ENCODE measurements at regions not wholly inside any gene's neighbourhood (a gene's known extent, or its start where the extent isn't known, plus 50 kb on each side); places are given as distances from the start of the nearest gene placed in this dataset.
"Not testable (repeated sequence)": the region's sequence is repeated elsewhere in the genome, so short reads cannot be mapped to it uniquely, and the experiment has no call there.

DNA sequence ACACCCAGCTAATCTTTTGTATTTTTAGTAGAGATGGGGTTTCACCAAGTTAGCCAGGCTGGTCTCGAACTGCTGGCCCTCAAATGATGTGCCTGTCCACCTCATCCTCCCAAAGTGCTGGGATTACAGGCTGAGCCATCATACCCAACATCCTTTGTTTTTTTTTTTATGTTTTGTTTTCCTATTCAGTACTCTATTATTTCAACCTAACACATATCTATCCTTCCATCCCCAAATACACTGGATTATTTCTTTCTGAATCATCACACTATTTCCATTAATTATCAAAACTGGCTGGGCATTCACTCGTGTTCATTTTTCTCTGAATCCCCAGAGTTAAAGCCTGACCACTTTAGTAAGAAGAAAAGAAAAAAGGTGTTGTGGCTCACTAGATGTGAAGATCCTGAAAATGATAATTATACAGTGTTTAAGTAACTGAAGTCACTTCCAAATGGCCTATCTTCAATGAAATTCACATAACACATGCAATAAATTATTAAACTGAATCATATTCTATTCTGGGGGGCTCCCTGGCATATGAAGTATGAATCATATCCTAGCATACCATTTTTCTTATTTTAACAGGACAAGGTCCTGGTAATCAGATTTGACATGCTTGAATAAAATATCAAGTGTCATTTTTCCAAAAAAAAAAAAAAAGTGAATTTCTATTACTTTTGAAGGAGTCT is 1754.2 kb downstream of the BRINP3 start:
- no peak overlapping the region for H3K27ac ChIP-seq (ENCODE audit: low read length)
- H3K79me2 ChIP-seq (ENCODE audit: low read length), result no peaks in the 10 kb centered on the region
- H3K4me1 ChIP-seq (ENCODE audit: low read length), result no peaks in the 10 kb centered on the region
- H3K36me3 ChIP-seq (replicated peaks; ENCODE audit: low read depth, low read length), result no peaks in the 10 kb centered on the region
- no peak overlapping the region for H3K4me2 ChIP-seq (ENCODE audit: low read length)
- H2AFZ ChIP-seq (ENCODE audit: low read depth, low read length), result no peak overlapping the region
- H3K4me3 ChIP-seq (ENCODE audit: low read length), result no peak overlapping the region
- H3K9me3 ChIP-seq (ENCODE audit: insufficient read depth, low read length), result no peaks in the 10 kb centered on the region
- no peak for TF ChIP-seq EZH2phosphoT487 (IDR thresholded peaks at IDR 0.05; ENCODE audit: low read depth)
- TF ChIP-seq, protein P1, sequence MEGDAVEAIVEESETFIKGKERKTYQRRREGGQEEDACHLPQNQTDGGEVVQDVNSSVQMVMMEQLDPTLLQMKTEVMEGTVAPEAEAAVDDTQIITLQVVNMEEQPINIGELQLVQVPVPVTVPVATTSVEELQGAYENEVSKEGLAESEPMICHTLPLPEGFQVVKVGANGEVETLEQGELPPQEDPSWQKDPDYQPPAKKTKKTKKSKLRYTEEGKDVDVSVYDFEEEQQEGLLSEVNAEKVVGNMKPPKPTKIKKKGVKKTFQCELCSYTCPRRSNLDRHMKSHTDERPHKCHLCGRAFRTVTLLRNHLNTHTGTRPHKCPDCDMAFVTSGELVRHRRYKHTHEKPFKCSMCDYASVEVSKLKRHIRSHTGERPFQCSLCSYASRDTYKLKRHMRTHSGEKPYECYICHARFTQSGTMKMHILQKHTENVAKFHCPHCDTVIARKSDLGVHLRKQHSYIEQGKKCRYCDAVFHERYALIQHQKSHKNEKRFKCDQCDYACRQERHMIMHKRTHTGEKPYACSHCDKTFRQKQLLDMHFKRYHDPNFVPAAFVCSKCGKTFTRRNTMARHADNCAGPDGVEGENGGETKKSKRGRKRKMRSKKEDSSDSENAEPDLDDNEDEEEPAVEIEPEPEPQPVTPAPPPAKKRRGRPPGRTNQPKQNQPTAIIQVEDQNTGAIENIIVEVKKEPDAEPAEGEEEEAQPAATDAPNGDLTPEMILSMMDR (IDR thresholded peaks at IDR 0.05; ENCODE audit: low read depth, low read length), result no peak
- no peak overlapping the region for H3K9ac ChIP-seq (ENCODE audit: low read length)
- no peaks in the 10 kb centered on the region for H4K20me1 ChIP-seq (ENCODE audit: insufficient read depth, low read length)
- no peaks in the 10 kb centered on the region for H3K27me3 ChIP-seq (ENCODE audit: low read depth, low read length)

DNA sequence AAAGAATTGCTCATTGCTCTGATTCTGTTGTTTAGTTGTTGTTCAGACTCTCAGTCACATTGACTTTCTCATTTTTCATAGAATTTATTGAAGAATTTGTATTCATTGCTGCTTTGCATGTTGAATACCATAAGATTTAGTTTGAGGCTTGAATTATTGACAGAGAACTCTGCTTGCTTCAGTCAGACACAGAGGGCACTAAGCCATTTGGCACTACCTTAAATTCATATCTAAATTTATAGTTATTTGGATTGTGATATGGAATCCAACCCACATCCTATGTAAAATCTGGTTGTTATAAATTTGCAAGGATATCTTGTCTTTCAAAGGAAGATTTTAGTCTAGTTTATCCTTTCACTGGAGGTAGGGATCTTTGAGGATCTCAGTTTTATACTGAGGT is 1748.6 kb downstream of the BRINP3 start:
- H3K9me3 ChIP-seq (ENCODE audit: insufficient read depth, low read length), result no peaks in the 10 kb centered on the region
- no peaks in the 10 kb centered on the region for H3K27me3 ChIP-seq (ENCODE audit: low read depth, low read length)
- TF ChIP-seq EZH2phosphoT487 (IDR thresholded peaks at IDR 0.05; ENCODE audit: low read depth), result no peak
- TF ChIP-seq, protein P1 (IDR thresholded peaks at IDR 0.05; ENCODE audit: low read depth, low read length), result no peak
- H4K20me1 ChIP-seq (ENCODE audit: insufficient read depth, low read length), result no peaks in the 10 kb centered on the region
- H3K79me2 ChIP-seq (ENCODE audit: low read length), result no peaks in the 10 kb centered on the region
- H3K4me3 ChIP-seq (ENCODE audit: low read length), result no peak overlapping the region
- H3K36me3 ChIP-seq (replicated peaks; ENCODE audit: low read depth, low read length), result no peaks in the 10 kb centered on the region
- no peaks in the 10 kb centered on the region for H3K4me1 ChIP-seq (ENCODE audit: low read length)
- no peak overlapping the region for H3K4me2 ChIP-seq (ENCODE audit: low read length)
- no peak overlapping the region for H3K9ac ChIP-seq (ENCODE audit: low read length)
- H3K27ac ChIP-seq (ENCODE audit: low read length), result no peak overlapping the region
- no peak overlapping the region for H2AFZ ChIP-seq (ENCODE audit: low read depth, low read length)

DNA sequence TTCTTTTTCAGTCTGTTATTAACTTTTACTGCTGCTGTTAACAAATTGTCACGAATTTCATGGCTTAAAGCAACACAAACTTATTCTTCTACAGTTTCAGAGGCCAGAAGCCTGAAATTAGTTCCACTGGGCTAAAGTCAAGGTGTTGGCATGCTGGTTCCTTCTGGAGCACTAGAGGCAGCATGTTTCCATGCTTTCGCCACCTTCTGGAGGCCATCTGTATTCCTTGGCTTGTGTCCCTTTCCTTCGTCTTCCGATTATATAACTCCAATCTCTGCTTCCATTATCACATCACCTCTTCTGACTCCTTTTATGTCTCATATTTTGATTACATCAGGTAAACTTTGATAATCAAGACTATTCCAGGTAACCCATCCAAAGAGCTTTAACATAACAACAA is 1742.1 kb downstream of the BRINP3 start:
- Histone ChIP-seq H3K4me3 (ENCODE audit: low read length) (no peak overlapping the region), H3K9ac (ENCODE audit: low read length) (no peak overlapping the region), H3K36me3 (replicated peaks; ENCODE audit: low read depth, low read length) (no peaks in the 10 kb centered on the region), H2AFZ (ENCODE audit: low read depth, low read length) (no peak overlapping the region), H3K27me3 (ENCODE audit: low read depth, low read length) (no peaks in the 10 kb centered on the region), H4K20me1 (ENCODE audit: insufficient read depth, low read length) (no peaks in the 10 kb centered on the region), H3K79me2 (ENCODE audit: low read length) (no peaks in the 10 kb centered on the region), H3K9me3 (ENCODE audit: insufficient read depth, low read length) (no peaks in the 10 kb centered on the region), H3K27ac (ENCODE audit: low read length) (no peak overlapping the region), H3K4me2 (ENCODE audit: low read length) (no peak overlapping the region), H3K4me1 (ENCODE audit: low read length) (no peaks in the 10 kb centered on the region)
- no peak for TF ChIP-seq EZH2phosphoT487 (IDR thresholded peaks at IDR 0.05; ENCODE audit: low read depth)
- TF ChIP-seq, protein P1 (IDR thresholded peaks at IDR 0.05; ENCODE audit: low read depth, low read length), result no peak

DNA sequence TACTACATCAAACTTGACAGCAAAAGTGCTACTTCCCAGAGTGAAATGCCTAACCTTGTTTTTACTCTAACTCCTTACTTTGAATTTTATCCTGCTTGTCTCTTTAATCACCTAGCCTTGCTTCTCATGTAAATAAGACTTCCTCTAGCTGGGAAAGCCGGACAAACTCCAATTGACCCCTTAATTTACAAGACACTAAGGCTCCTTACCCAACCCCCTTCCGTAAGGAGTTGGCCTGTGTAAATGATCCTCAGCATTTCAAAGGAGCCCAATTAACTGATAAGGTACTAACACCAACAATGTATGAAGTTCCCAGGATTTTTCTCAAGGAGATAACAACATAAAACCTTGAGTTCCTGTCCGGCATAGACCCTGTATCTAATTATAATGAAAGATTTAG is 1728.4 kb downstream of the BRINP3 start:
- not testable (repeated sequence) for H3K79me2 ChIP-seq (ENCODE audit: low read length); H3K4me2 ChIP-seq (ENCODE audit: low read length); H4K20me1 ChIP-seq (ENCODE audit: insufficient read depth, low read length); H3K9me3 ChIP-seq (ENCODE audit: insufficient read depth, low read length); H3K9ac ChIP-seq (ENCODE audit: low read length); H3K4me1 ChIP-seq (ENCODE audit: low read length); H3K4me3 ChIP-seq (ENCODE audit: low read length); H3K27me3 ChIP-seq (ENCODE audit: low read depth, low read length); H3K27ac ChIP-seq (ENCODE audit: low read length); H2AFZ ChIP-seq (ENCODE audit: low read depth, low read length); H3K36me3 ChIP-seq (replicated peaks; ENCODE audit: low read depth, low read length)

DNA sequence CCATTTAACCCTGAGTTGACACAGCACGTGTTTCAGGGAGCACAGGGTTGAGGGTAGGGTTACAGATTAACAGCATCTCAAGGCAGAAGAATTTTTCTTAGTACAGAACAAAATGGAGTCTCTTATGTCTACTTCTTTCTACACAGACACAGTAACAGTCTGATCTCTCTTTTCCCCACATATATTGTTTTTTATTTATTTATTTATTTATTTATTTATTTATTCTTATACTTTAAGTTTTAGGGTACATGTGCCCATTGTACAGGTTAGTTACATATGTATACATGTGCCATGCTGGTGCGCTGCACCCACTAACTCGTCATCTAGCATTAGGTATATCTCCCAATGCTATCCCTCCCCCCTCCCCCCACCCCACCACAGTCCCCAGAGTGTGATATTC is 1725.6 kb downstream of the BRINP3 start:
- H4K20me1 ChIP-seq (ENCODE audit: insufficient read depth, low read length); H3K36me3 ChIP-seq (replicated peaks; ENCODE audit: low read depth, low read length); H3K27ac ChIP-seq (ENCODE audit: low read length); H3K9ac ChIP-seq (ENCODE audit: low read length); H3K9me3 ChIP-seq (ENCODE audit: insufficient read depth, low read length); H3K4me2 ChIP-seq (ENCODE audit: low read length); H2AFZ ChIP-seq (ENCODE audit: low read depth, low read length); H3K79me2 ChIP-seq (ENCODE audit: low read length); H3K27me3 ChIP-seq (ENCODE audit: low read depth, low read length); H3K4me1 ChIP-seq (ENCODE audit: low read length); H3K4me3 ChIP-seq (ENCODE audit: low read length): not testable (repeated sequence)

DNA sequence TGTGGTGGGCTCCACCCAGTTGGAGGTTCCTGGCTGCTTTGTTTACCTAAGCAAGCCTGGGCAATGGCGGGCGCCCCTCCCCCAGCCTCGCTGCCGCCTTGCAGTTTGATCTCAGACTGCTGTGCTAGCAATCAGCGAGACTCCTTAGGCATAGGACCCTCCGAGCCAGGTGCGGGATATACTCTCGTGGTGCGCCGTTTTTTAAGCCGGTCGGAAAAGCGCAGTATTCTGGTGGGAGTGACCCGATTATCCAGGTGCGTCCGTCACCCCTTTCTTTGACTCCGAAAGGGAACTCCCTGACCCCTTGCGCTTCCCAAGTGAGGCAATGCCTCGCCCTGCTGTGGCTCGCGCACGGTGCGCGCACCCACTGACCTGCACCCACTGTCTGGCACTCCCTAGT is 1719.9 kb downstream of the BRINP3 start:
- not testable (repeated sequence) for H2AFZ ChIP-seq (ENCODE audit: low read depth, low read length); H3K9me3 ChIP-seq (ENCODE audit: insufficient read depth, low read length); H3K4me3 ChIP-seq (ENCODE audit: low read length); H3K9ac ChIP-seq (ENCODE audit: low read length); H3K27ac ChIP-seq (ENCODE audit: low read length); H3K79me2 ChIP-seq (ENCODE audit: low read length); H3K27me3 ChIP-seq (ENCODE audit: low read depth, low read length); H3K36me3 ChIP-seq (replicated peaks; ENCODE audit: low read depth, low read length); H3K4me1 ChIP-seq (ENCODE audit: low read length); H3K4me2 ChIP-seq (ENCODE audit: low read length); H4K20me1 ChIP-seq (ENCODE audit: insufficient read depth, low read length)

Measured in OCI-LY3 (cell line).